Sigmoid colon (tissue), 4 donors: ENCODE measurements at regions not wholly inside any gene's neighbourhood (a gene's known extent, or its start where the extent isn't known, plus 50 kb on each side); places are given as distances from the start of the nearest gene placed in this dataset.

ENCODE experiments used
- EP300 ChIP-seq, 4 donors: sonication (generic); formaldehyde crosslinking; IDR thresholded peaks; one replicate each; pipeline ENCODE4 v1.6.1; 2017; ENCODE audit warnings: antibody characterized with exemption in 4 of 4
- POLR2AphosphoS5 ChIP-seq, 4 donors: sonication (generic); formaldehyde crosslinking; IDR thresholded peaks; one replicate each; pipeline ENCODE4 v1.6.1; 2017; ENCODE audit warnings: antibody characterized with exemption in 4 of 4

- no peak for TF ChIP-seq POLR2AphosphoS5 (IDR thresholded peaks at IDR 0.05)
- TF ChIP-seq EP300 (IDR thresholded peaks at IDR 0.05): no peak
Measured at GRCh38 chr7:45986355-45987298, 65.6 kb upstream of the IGFBP3 start.
